HFFc6 (cell line): ENCODE measurements at regions not wholly inside any gene's neighbourhood (a gene's known extent, or its start where the extent isn't known, plus 50 kb on each side); places are given as distances from the start of the nearest gene placed in this dataset.

Experiments
- DNase-seq: peaks from one replicate; pipeline ENCODE4 v3.0.0-alpha.2; 2018
- H3K27ac Mint-ChIP-seq: 2 replicates; pipeline ENCODE4 v1.8.0; 2020; ENCODE audit warnings: mild to moderate bottlenecking, mixed read lengths
- H3K27me3 Mint-ChIP-seq: 2 replicates; pipeline ENCODE4 v1.8.0; 2021; ENCODE audit warnings: mild to moderate bottlenecking, moderate library complexity, mixed read lengths; ENCODE audit not compliant: insufficient read depth
- H3K36me3 Mint-ChIP-seq: 2 replicates; pipeline ENCODE4 v1.8.0; 2021; ENCODE audit warnings: low read depth, mixed read lengths
- H3K4me1 Mint-ChIP-seq: 2 replicates; pipeline ENCODE4 v1.8.0; 2020; ENCODE audit warnings: low read depth, mixed read lengths
- H3K4me3 Mint-ChIP-seq: 2 replicates; pipeline ENCODE4 v1.8.0; 2020; ENCODE audit warnings: mild to moderate bottlenecking, moderate library complexity, mixed read lengths
- H3K9me3 Mint-ChIP-seq: 2 replicates; pipeline ENCODE4 v1.8.0; 2020; ENCODE audit warnings: mild to moderate bottlenecking, mixed read lengths
- CTCF ChIP-seq: fragments of 200-600 bp; sonication (generic); IDR thresholded peaks from 2 replicates; pipeline ENCODE4 v1.5.0; 2021; ENCODE audit warnings: antibody characterized with exemption, mild to moderate bottlenecking

GRCh38 chr3:163936543-163936942, 1141.8 kb downstream of the SI start:
- TF ChIP-seq CTCF: no peak
- peaks cover 6% of the 10 kb centered on the region for H3K36me3 Mint-ChIP-seq
- no peak overlapping the region for H3K27ac Mint-ChIP-seq
- no peaks in the 10 kb centered on the region for H3K4me1 Mint-ChIP-seq
- H3K9me3 Mint-ChIP-seq: peaks cover 29% of the 10 kb centered on the region
- H3K27me3 Mint-ChIP-seq: no peaks in the 10 kb centered on the region
- no peak for DNase-seq
- no peak overlapping the region for H3K4me3 Mint-ChIP-seq

DNA sequence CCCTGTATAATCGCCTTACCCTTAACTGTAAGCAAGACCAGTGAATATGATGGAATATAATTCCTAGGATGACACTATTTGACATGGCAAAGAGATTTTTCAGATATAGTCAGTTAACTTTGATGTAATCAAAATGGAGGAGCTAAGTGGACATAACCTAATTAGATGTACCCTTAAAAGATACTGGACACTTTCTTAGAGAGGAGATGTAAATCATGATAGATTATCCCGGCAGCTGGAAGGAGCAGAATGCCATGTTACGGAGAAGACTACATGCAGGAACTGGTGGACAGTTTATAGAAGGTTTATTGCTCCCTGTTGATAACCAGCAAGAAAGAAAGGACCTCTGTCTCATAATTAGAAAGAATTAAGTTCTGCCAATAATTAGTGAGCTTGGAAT, 1142.9 kb downstream of the SI start:
- no peak for TF ChIP-seq CTCF
- Mint-ChIP-seq H3K4me1 (no peaks in the 10 kb centered on the region), H3K27me3 (no peaks in the 10 kb centered on the region), H3K4me3 (no peak overlapping the region), H3K36me3 (peaks cover 6% of the 10 kb centered on the region), H3K27ac (no peak overlapping the region), H3K9me3 (peaks cover 25% of the 10 kb centered on the region)
- no peak for DNase-seq

GRCh38 chr3:163929069-163929652, 1149.1 kb downstream of the SI start:
- TF ChIP-seq CTCF: no peak
- Mint-ChIP-seq H3K9me3 (peaks cover 39% of the 10 kb centered on the region), H3K36me3 (peaks cover 3% of the 10 kb centered on the region; the same call in 1 of the 2 replicates), H3K4me3 (no peak overlapping the region), H3K27me3 (no peaks in the 10 kb centered on the region), H3K27ac (no peak overlapping the region), H3K4me1 (no peaks in the 10 kb centered on the region)
- DNase-seq: no peak

- no peaks in the 10 kb centered on the region for H3K4me1 Mint-ChIP-seq
- no peaks in the 10 kb centered on the region for H3K36me3 Mint-ChIP-seq
- peaks cover 41% of the 10 kb centered on the region for H3K9me3 Mint-ChIP-seq
- no peak for TF ChIP-seq CTCF
- H3K4me3 Mint-ChIP-seq: no peak overlapping the region
- H3K27ac Mint-ChIP-seq: no peak overlapping the region
- DNase-seq: no peak
- no peaks in the 10 kb centered on the region for H3K27me3 Mint-ChIP-seq
Observed at GRCh38 chr3:163927521-163927920, 1150.8 kb downstream of the SI start.

- no peak for TF ChIP-seq CTCF
- no peak overlapping the region for H3K27ac Mint-ChIP-seq
- H3K4me1 Mint-ChIP-seq: no peaks in the 10 kb centered on the region
- peaks cover 41% of the 10 kb centered on the region for H3K9me3 Mint-ChIP-seq
- H3K36me3 Mint-ChIP-seq: no peaks in the 10 kb centered on the region
- H3K27me3 Mint-ChIP-seq: no peaks in the 10 kb centered on the region
- no peak for DNase-seq
- no peak overlapping the region for H3K4me3 Mint-ChIP-seq
Observed at GRCh38 chr3:163924600-163924999, 1153.7 kb downstream of the SI start.

- H3K4me3 Mint-ChIP-seq: no peak overlapping the region
- H3K4me1 Mint-ChIP-seq: no peaks in the 10 kb centered on the region
- no peaks in the 10 kb centered on the region for H3K36me3 Mint-ChIP-seq
- no peak for DNase-seq
- no peak for TF ChIP-seq CTCF
- peaks cover 10% of the 10 kb centered on the region for H3K9me3 Mint-ChIP-seq
- H3K27ac Mint-ChIP-seq: no peak overlapping the region
- no peaks in the 10 kb centered on the region for H3K27me3 Mint-ChIP-seq
Observed at GRCh38 chr3:163919154-163919553, 1159.1 kb downstream of the SI start.
